H1 (cell line): ENCODE measurements at regions not wholly inside any gene's neighbourhood (a gene's known extent, or its start where the extent isn't known, plus 50 kb on each side); places are given as distances from the start of the nearest gene placed in this dataset.

Source experiments
- CTCF ChIA-PET: fragments of 300-600 bp; sonication (Branson Sonifier 250); formaldehyde crosslinking; loops from one replicate; lab custom pipeline; 2021; ENCODE audit not compliant: partially characterized antibody; lab: Charles Lee
- POLR2A ChIA-PET: fragments of 300-600 bp; sonication (Branson Sonifier 250); formaldehyde crosslinking; loops from one replicate; lab custom pipeline; 2021; ENCODE audit warnings: inconsistent platforms; ENCODE audit not compliant: partially characterized antibody; lab: Charles Lee
- DNase-seq, 2 experiments: peaks; one replicate each; pipeline versions ENCODE4 v3.0.0 to v3.0.0-alpha.2; 2010 to 2022; ENCODE audit warnings: low spot score in 2 of 2, low read depth in 1 of 2, mixed read lengths in 1 of 2
- FAIRE-seq: peaks from 2 replicates; lab custom pipeline; 2011; peaks lifted over from hg19 to GRCh38; lab: Jason Lieb, UNC
- H2AFZ ChIP-seq: 2 replicates; pipeline ENCODE4 v1.8.1; 2012; ENCODE audit warnings: low read length, inconsistent platforms
- H2AK5ac ChIP-seq: 2 replicates; pipeline ENCODE4 v1.6.1; 2013; ENCODE audit warnings: low read depth, low read length
- H2BK120ac ChIP-seq: replicated peaks from 2 replicates; pipeline ENCODE3; 2013; ENCODE audit warnings: low read depth, low read length, inconsistent platforms
- H2BK12ac ChIP-seq: 2 replicates; pipeline ENCODE4 v1.6.1; 2013; ENCODE audit warnings: low read depth, low read length
- H2BK15ac ChIP-seq: 2 replicates; pipeline ENCODE4 v1.6.1; 2013; ENCODE audit warnings: low read length
- H2BK20ac ChIP-seq: 2 replicates; pipeline ENCODE4 v1.6.1; 2013; ENCODE audit warnings: low read length
- H2BK5ac ChIP-seq: 2 replicates; pipeline ENCODE4 v1.6.1; 2013; ENCODE audit warnings: low read depth, low read length
- H3K14ac ChIP-seq: 2 replicates; pipeline ENCODE4 v1.6.1; 2013; ENCODE audit warnings: inconsistent platforms; ENCODE audit not compliant: insufficient read length
- H3K18ac ChIP-seq: 2 replicates; pipeline ENCODE4 v1.6.1; 2013; ENCODE audit warnings: low read length; ENCODE audit errors: extremely low read depth
- H3K23ac ChIP-seq: 2 replicates; pipeline ENCODE4 v1.6.1; 2013; ENCODE audit warnings: inconsistent platforms; ENCODE audit not compliant: insufficient read length
- H3K23me2 ChIP-seq: 2 replicates; pipeline ENCODE4 v1.6.1; 2013; ENCODE audit warnings: low read depth, low read length
- H3K27ac ChIP-seq: 2 replicates; pipeline ENCODE4 v1.6.1; 2011; ENCODE audit warnings: low read depth, low read length, inconsistent platforms
- H3K27me3 ChIP-seq, 4 experiments: replicated peaks in 1 of 4; 1 replicate in 1 of 4; 2 replicates in 3 of 4; pipeline versions ENCODE4 v1.6.1 to v1.8.1; 2011 to 2013; ENCODE audit warnings: low read length in 3 of 4, mild to moderate bottlenecking in 3 of 4, inconsistent platforms in 2 of 4, mixed read lengths in 2 of 4, moderate library complexity in 1 of 4; ENCODE audit not compliant: control insufficient read depth in 3 of 4, insufficient read depth in 3 of 4; ENCODE audit errors: extremely low read depth in 1 of 4
- H3K36me3 ChIP-seq, 4 experiments: 2 replicates each; pipeline versions ENCODE4 v1.6.1 to v1.8.1; 2011 to 2013; ENCODE audit warnings: mild to moderate bottlenecking in 4 of 4, low read length in 3 of 4, moderate library complexity in 2 of 4, control low read depth in 1 of 4, inconsistent platforms in 1 of 4; ENCODE audit not compliant: insufficient read depth in 4 of 4, control insufficient read depth in 2 of 4
- H3K4ac ChIP-seq: replicated peaks from 2 replicates; pipeline ENCODE3; 2013; ENCODE audit warnings: low read length, low read depth, mixed read lengths, inconsistent platforms; ENCODE audit not compliant: insufficient read length
- H3K4me1 ChIP-seq, 4 experiments: replicated peaks in 1 of 4; 1 replicate in 1 of 4; 2 replicates in 3 of 4; pipeline versions ENCODE4 v1.6.1 to v1.8.1; 2011 to 2013; ENCODE audit warnings: low read length in 3 of 4, inconsistent platforms in 2 of 4, mixed read lengths in 1 of 4; ENCODE audit not compliant: insufficient read depth in 4 of 4, control insufficient read depth in 3 of 4
- H3K4me2 ChIP-seq, 2 experiments: 2 replicates each; pipeline versions ENCODE4 v1.6.1 to v1.8.1; 2011 to 2013; ENCODE audit warnings: low read depth in 2 of 2, low read length in 2 of 2, control low read depth in 1 of 2, inconsistent platforms in 1 of 2, mild to moderate bottlenecking in 1 of 2; ENCODE audit not compliant: insufficient read depth in 1 of 2
- H3K4me3 ChIP-seq, 4 experiments: fragments of 200-600, 300-600 bp in 1 of 4; sonication (generic), shearing (Covaris generic), sonication (Bioruptor Twin) in 1 of 4; 2 replicates each; pipeline versions ENCODE4 v1.5.1 to v1.8.1; 2011 to 2016; ENCODE audit warnings: low read length in 4 of 4, low read depth in 3 of 4, control low read depth in 2 of 4, inconsistent platforms in 2 of 4, mild to moderate bottlenecking in 2 of 4, mixed read lengths in 1 of 4, moderate library complexity in 1 of 4; ENCODE audit not compliant: insufficient read depth in 2 of 4; ENCODE audit errors: extremely low read depth in 1 of 4
- H3K56ac ChIP-seq: replicated peaks from 2 replicates; pipeline ENCODE3; 2013; ENCODE audit warnings: low read depth, mild to moderate bottlenecking, mixed read lengths, low read length, inconsistent platforms; ENCODE audit not compliant: insufficient read length
- H3K79me1 ChIP-seq: 2 replicates; pipeline ENCODE4 v1.6.1; 2013; ENCODE audit warnings: low read depth, low read length, control low read depth
- H3K79me2 ChIP-seq, 2 experiments: 2 replicates each; pipeline versions ENCODE4 v1.6.1 to v1.8.1; 2012 to 2013; ENCODE audit warnings: low read length in 2 of 2, mild to moderate bottlenecking in 2 of 2, inconsistent platforms in 1 of 2; ENCODE audit not compliant: insufficient read depth in 2 of 2, control insufficient read depth in 1 of 2
- H3K9ac ChIP-seq, 4 experiments: replicated peaks in 1 of 4; 1 replicate in 1 of 4; 2 replicates in 3 of 4; pipeline versions ENCODE4 v1.6.1 to v1.8.1; 2011 to 2013; ENCODE audit warnings: low read depth in 3 of 4, low read length in 3 of 4, control low read depth in 2 of 4, mild to moderate bottlenecking in 2 of 4, moderate library complexity in 2 of 4, inconsistent platforms in 1 of 4; ENCODE audit errors: extremely low read depth in 1 of 4
- H3K9me3 ChIP-seq, 2 experiments: 2 replicates each; pipeline versions ENCODE4 v1.6.1 to v1.8.1; 2012 to 2013; ENCODE audit warnings: mild to moderate bottlenecking in 2 of 2, moderate library complexity in 2 of 2, control low read depth in 1 of 2, inconsistent platforms in 1 of 2, low read depth in 1 of 2, low read length in 1 of 2, mixed read lengths in 1 of 2; ENCODE audit not compliant: insufficient read depth in 2 of 2
- H4K20me1 ChIP-seq, 2 experiments: replicated peaks in 1 of 2; 2 replicates each; pipeline versions ENCODE3 to v1.8.1; 2011 to 2013; ENCODE audit warnings: inconsistent platforms in 2 of 2, low read length in 2 of 2, mild to moderate bottlenecking in 1 of 2; ENCODE audit not compliant: insufficient read depth in 2 of 2, control insufficient read depth in 1 of 2
- H4K5ac ChIP-seq: 2 replicates; pipeline ENCODE4 v1.6.1; 2013; ENCODE audit warnings: low read length, low read depth, mixed read lengths, inconsistent platforms; ENCODE audit not compliant: insufficient read length
- H4K8ac ChIP-seq: 2 replicates; pipeline ENCODE4 v1.8.0; 2013; ENCODE audit warnings: mild to moderate bottlenecking, moderate library complexity, low read length, inconsistent platforms; ENCODE audit not compliant: insufficient read depth; ENCODE audit errors: extremely low read depth
- H4K91ac ChIP-seq: replicated peaks from 2 replicates; pipeline ENCODE3; 2013; ENCODE audit warnings: low read length, mixed read lengths, inconsistent platforms; ENCODE audit not compliant: insufficient read length
- BACH1 ChIP-seq: IDR thresholded peaks from 2 replicates; pipeline ENCODE4 v1.6.1; 2012; ENCODE audit warnings: low read length, improper control_type of control experiment
- CHD1 ChIP-seq: IDR thresholded peaks from 2 replicates; pipeline ENCODE4 v1.6.1; 2012; ENCODE audit warnings: low read depth, low read length, improper control_type of control experiment
- GABPA ChIP-seq: IDR thresholded peaks from 2 replicates; pipeline ENCODE4 v1.6.1; 2011; ENCODE audit warnings: mild to moderate bottlenecking, low read length, moderate library complexity, borderline replicate concordance; ENCODE audit not compliant: insufficient read depth
- RAD21 ChIP-seq, 2 experiments: IDR thresholded peaks in 1 of 2; conservative IDR thresholded peaks in 1 of 2; 2 replicates each; pipeline ENCODE4 v1.6.1; 2011; ENCODE audit warnings: low read depth in 2 of 2, low read length in 2 of 2, improper control_type of control experiment in 1 of 2, inconsistent platforms in 1 of 2, mild to moderate bottlenecking in 1 of 2, moderate library complexity in 1 of 2
- SIX5 ChIP-seq: IDR thresholded peaks from 2 replicates; pipeline ENCODE4 v1.6.1; 2011; ENCODE audit warnings: mild to moderate bottlenecking, low read depth, low read length
- SRF ChIP-seq: IDR thresholded peaks from 2 replicates; pipeline ENCODE4 v1.6.1; 2011; ENCODE audit warnings: mild to moderate bottlenecking, low read depth, low read length, moderate library complexity
- TBP ChIP-seq: IDR thresholded peaks from 2 replicates; pipeline ENCODE4 v1.6.1; 2011; ENCODE audit warnings: low read depth, low read length, improper control_type of control experiment
- WGBS, 2 experiments: shearing (Covaris generic) in 1 of 2; methylation state at CpG; one replicate each; pipeline versions ENCODE4 v1.1.6 to v1.1.7; 2013 to 2015; ENCODE audit warnings: low lambda C conversion rate in 2 of 2, mixed read lengths in 2 of 2, inconsistent platforms in 1 of 2, low coverage in 1 of 2, missing lambda C conversion rate in 1 of 2; ENCODE audit not compliant: insufficient replicate concordance in 2 of 2, insufficient coverage in 1 of 2, insufficient read length in 1 of 2; ENCODE audit errors: extremely low coverage in 1 of 2, missing lambda C conversion rate in 1 of 2; 5-methylcytosine and 5-hydroxymethylcytosine counted together

DNA sequence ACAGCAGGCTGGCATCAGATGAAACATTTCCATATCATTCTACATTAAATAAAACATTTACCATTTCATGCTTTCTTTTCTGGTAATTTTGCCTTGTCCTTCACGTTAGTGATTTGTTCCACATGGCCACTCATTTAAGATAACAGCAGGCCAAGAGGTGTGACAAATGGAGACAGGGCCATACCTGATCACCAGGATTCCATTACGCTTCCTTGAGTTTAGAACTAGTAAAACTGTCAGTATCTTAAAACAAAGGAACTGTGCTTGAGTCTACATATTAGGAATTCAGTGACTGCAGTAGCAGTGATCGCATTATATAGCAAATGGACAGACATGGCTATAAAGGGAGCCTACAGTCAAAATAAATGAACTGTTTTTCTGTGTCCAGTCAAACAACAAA, 155.1 kb upstream of the FSHR start:
- no peak for FAIRE-seq
- no peak overlapping the region for H2AFZ ChIP-seq
- TF ChIP-seq SIX5 (no peak), CHD1 (no peak), RAD21 (IDR thresholded peaks at IDR 0.05 in 1 of 2, conservative IDR thresholded peaks at IDR 0.05 in 1 of 2; ENCODE audit: low read depth in 2 of 2, low read length in 2 of 2) (no peak), TBP (no peak), SRF (no peak), GABPA (no peak), BACH1 (no peak)

More for the DNA sequence above, 155.1 kb upstream of the FSHR start:
- no peak overlapping the region for H4K5ac ChIP-seq
- no peak overlapping the region for H3K9ac ChIP-seq
- no peak overlapping the region for H2BK20ac ChIP-seq
- H2BK15ac ChIP-seq = no peak overlapping the region
- H3K18ac ChIP-seq = no peak overlapping the region
- H3K4ac ChIP-seq = no peak overlapping the region
- no peak overlapping the region for H2BK120ac ChIP-seq
- no peak overlapping the region for H3K56ac ChIP-seq
- H3K27ac ChIP-seq = no peak overlapping the region
- no peak for DNase-seq
- ChIA-PET CTCF (no interaction called here), POLR2A (no interaction called here)
- no peak overlapping the region for H3K4me3 ChIP-seq
- no peak overlapping the region for H3K4me2 ChIP-seq
- no peak overlapping the region for H2BK5ac ChIP-seq
- no peaks in the 10 kb centered on the region for H3K36me3 ChIP-seq
- no peak overlapping the region for H4K8ac ChIP-seq
- no peaks in the 10 kb centered on the region for H3K23me2 ChIP-seq
- no peak overlapping the region for H3K14ac ChIP-seq
- no peaks in the 10 kb centered on the region for H3K79me1 ChIP-seq
- no peak overlapping the region for H4K91ac ChIP-seq
- H3K79me2 ChIP-seq = no peaks in the 10 kb centered on the region
- no peak overlapping the region for H3K23ac ChIP-seq
- H2AK5ac ChIP-seq = no peak overlapping the region
- no peaks in the 10 kb centered on the region for H3K4me1 ChIP-seq
- no peak overlapping the region for H2BK12ac ChIP-seq
- no peaks in the 10 kb centered on the region for H3K9me3 ChIP-seq
- no peaks in the 10 kb centered on the region for H4K20me1 ChIP-seq
- 88% methylated on average over 3 of the region's 3 CpGs; no CpG with 5 or more reads in 1 of the 2 experiments for WGBS, 2 experiments
- H3K27me3 ChIP-seq = no peaks in the 10 kb centered on the region
